B cell (primary cell): ENCODE measurements at regions not wholly inside any gene's neighbourhood (a gene's known extent, or its start where the extent isn't known, plus 50 kb on each side); places are given as distances from the start of the nearest gene placed in this dataset.

Experiments used
- ATAC-seq: fragments of 200-7000 bp; cut with Tn5 transposase; one replicate; pipeline ENCODE4 v1.10.0; 2021; ENCODE audit warnings: low read depth, mild to moderate bottlenecking, moderate number of reproducible peaks, moderate library complexity
- CTCF ChIA-PET: fragments of 350-600 bp; sonication (Branson Sonifier 250); formaldehyde crosslinking; loops from one replicate; lab custom pipeline; 2021; ENCODE audit warnings: antibody characterized with exemption, inconsistent platforms; lab: Charles Lee
- POLR2A ChIA-PET: fragments of 350-600 bp; sonication (Branson Sonifier 250); formaldehyde crosslinking; loops from one replicate; lab custom pipeline; 2021; ENCODE audit warnings: antibody characterized with exemption; lab: Charles Lee
- DNase-seq: peaks from one replicate; pipeline ENCODE4 v3.0.0; 2013
- H2AFZ ChIP-seq: 2 replicates; pipeline ENCODE4 v1.6.1; 2012; ENCODE audit warnings: mild to moderate bottlenecking, low read depth, low read length; ENCODE audit not compliant: insufficient read depth, poor library complexity, severe bottlenecking
- H3K27ac ChIP-seq, 2 donors: 1 replicate in 1 of 2; 2 replicates in 1 of 2; pipeline ENCODE4 v1.5.1; 2012 to 2013; ENCODE audit warnings: low read length in 2 of 2, mild to moderate bottlenecking in 2 of 2, moderate library complexity in 1 of 2
- H3K27me3 ChIP-seq, 4 experiments: fragments of 200-600 bp in 1 of 4; sonication (generic) in 1 of 4; replicated peaks in 1 of 4; 1 replicate in 2 of 4; 2 replicates in 2 of 4; pipeline versions ENCODE4 v1.6.1 to v1.7.0; 2013 to 2016; ENCODE audit warnings: low read length in 3 of 4, mild to moderate bottlenecking in 2 of 4, mixed read lengths in 1 of 4, moderate library complexity in 1 of 4; ENCODE audit not compliant: insufficient read depth in 4 of 4, control insufficient read depth in 3 of 4; ENCODE audit errors: control extremely low read depth in 1 of 4
- H3K36me3 ChIP-seq, 2 experiments: replicated peaks in 1 of 2; 1 replicate in 1 of 2; 2 replicates in 1 of 2; pipeline versions ENCODE4 v1.6.1 to v1.7.1; 2013; ENCODE audit warnings: low read length in 1 of 2; ENCODE audit not compliant: insufficient read depth in 2 of 2, control insufficient read depth in 1 of 2; ENCODE audit errors: control extremely low read depth in 1 of 2, extremely low read depth in 1 of 2
- H3K4me1 ChIP-seq, 2 donors: fragments of 200-600 bp in 1 of 2; sonication (generic) in 1 of 2; 1 replicate in 1 of 2; 2 replicates in 1 of 2; pipeline versions ENCODE4 v1.5.1 to v1.6.1; 2013 to 2017; ENCODE audit warnings: low read length in 2 of 2; ENCODE audit not compliant: control insufficient read depth in 2 of 2, insufficient read depth in 2 of 2
- H3K4me2 ChIP-seq: replicated peaks from 2 replicates; pipeline ENCODE3; 2012; ENCODE audit warnings: mild to moderate bottlenecking, low read depth, low read length; ENCODE audit not compliant: poor library complexity, severe bottlenecking
- H3K4me3 ChIP-seq, 5 experiments: fragments of 200-600 bp in 1 of 5; sonication (generic) in 1 of 5; 1 replicate in 3 of 5; 2 replicates in 2 of 5; pipeline versions ENCODE4 v1.5.1 to v1.7.0; 2011 to 2016; ENCODE audit warnings: low read length in 4 of 5, mild to moderate bottlenecking in 4 of 5, low read depth in 2 of 5, control low read depth in 1 of 5, moderate library complexity in 1 of 5; ENCODE audit not compliant: insufficient read depth in 1 of 5; ENCODE audit errors: control extremely low read depth in 1 of 5, extremely low read depth in 1 of 5
- H3K79me2 ChIP-seq: fragments of 200-600 bp; sonication (generic); one replicate; pipeline ENCODE4 v1.6.0; 2016; ENCODE audit warnings: low read length; ENCODE audit not compliant: control insufficient read depth, insufficient read depth
- H3K9ac ChIP-seq: fragments of 200-600 bp; sonication (generic); 2 replicates; pipeline ENCODE4 v1.6.1; 2017; ENCODE audit warnings: mild to moderate bottlenecking, low read length, moderate library complexity
- H3K9me3 ChIP-seq, 3 donors: one replicate each; pipeline versions ENCODE4 v1.6.1 to v1.7.1; 2013; ENCODE audit warnings: low read length in 2 of 3; ENCODE audit not compliant: control insufficient read depth in 2 of 3, insufficient read depth in 1 of 3; ENCODE audit errors: control extremely low read depth in 1 of 3
- H4K20me1 ChIP-seq: 2 replicates; pipeline ENCODE4 v1.6.0; 2012; ENCODE audit warnings: mild to moderate bottlenecking, low read length; ENCODE audit not compliant: insufficient read depth, control insufficient read depth, poor library complexity, severe bottlenecking
- H3K27ac Mint-ChIP-seq: one replicate; pipeline ENCODE4 v1.8.0; 2021; ENCODE audit warnings: mixed read lengths
- H3K27me3 Mint-ChIP-seq: one replicate; pipeline ENCODE4 v1.8.0; 2021; ENCODE audit warnings: mixed read lengths
- H3K4me1 Mint-ChIP-seq: one replicate; pipeline ENCODE4 v1.8.0; 2021; ENCODE audit warnings: mixed read lengths
- H3K4me3 Mint-ChIP-seq: one replicate; pipeline ENCODE4 v1.8.0; 2021; ENCODE audit warnings: mixed read lengths
- H3K9me3 Mint-ChIP-seq: one replicate; pipeline ENCODE4 v1.8.0; 2022; ENCODE audit warnings: mixed read lengths; ENCODE audit not compliant: insufficient read depth
- EZH2 ChIP-seq: IDR thresholded peaks from 2 replicates; pipeline ENCODE4 v1.6.1; 2012; ENCODE audit warnings: borderline replicate concordance, low read depth, mild to moderate bottlenecking, moderate library complexity, low read length; ENCODE audit not compliant: insufficient read depth, poor library complexity, severe bottlenecking
- WGBS: methylation state at CpG from one replicate; pipeline ENCODE4 v1.1.5; 2013; ENCODE audit warnings: missing lambda C conversion rate; ENCODE audit not compliant: insufficient coverage; 5-methylcytosine and 5-hydroxymethylcytosine counted together
- intact Hi-C: fragments of 100-400 bp; cut with micrococcal nuclease; formaldehyde crosslinking; loops from one replicate; pipeline ENCODE4 v1.10.0; 2022
- TF ChIP-seq, protein P1 (sequence below): fragments of 200-600 bp; IDR thresholded peaks from one replicate; pipeline ENCODE4 v1.8.0; 2022; ENCODE audit warnings: antibody characterized with exemption, mild to moderate bottlenecking

DNA sequence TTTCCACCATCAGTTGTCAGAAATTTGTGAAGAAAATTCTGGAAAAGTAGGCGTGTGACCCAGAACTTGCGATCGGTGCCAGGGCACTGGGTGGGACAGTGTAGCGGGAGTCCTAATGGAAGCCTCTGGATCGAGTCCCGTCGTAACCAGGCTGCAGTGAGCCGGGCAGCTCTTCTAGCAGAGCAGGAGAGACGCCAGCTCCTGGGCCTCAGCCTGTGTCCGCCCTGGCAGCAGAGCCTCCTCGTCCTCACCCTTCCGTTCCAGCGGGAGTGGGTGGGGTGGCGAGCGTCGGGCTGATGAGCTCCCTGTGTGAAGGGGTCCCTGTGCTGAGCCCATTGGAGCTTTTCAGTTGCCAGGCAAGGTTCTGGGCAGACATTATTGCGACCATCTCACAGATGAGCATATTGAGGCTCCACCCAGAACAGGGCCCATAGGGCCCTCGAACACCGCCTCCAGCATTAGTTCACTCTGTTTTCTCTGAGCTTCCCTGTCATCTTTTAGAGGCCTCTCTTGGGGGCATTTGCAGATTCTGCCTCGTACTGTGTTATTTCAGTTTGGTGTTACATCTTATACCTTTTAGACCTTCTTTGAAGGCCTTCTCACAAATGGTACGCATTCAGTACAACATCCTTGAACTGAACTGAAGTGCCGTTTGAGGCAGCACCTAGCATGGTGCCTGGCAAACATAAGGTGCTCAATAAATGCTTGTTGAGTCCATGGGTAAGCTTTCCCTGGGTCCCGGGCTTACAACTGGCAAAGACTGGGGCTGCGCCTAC lies 207.1 kb upstream of the CIBAR2 start:
- peaks cover 0 to 8% (median 0%) of the 10 kb centered on the region in 3 donors for H3K9me3 ChIP-seq
- no peaks in the 10 kb centered on the region for H3K27me3 Mint-ChIP-seq
- no peaks in the 10 kb centered on the region for H3K36me3 ChIP-seq
- TF ChIP-seq EZH2, result no peak
- TF ChIP-seq, protein P1, sequence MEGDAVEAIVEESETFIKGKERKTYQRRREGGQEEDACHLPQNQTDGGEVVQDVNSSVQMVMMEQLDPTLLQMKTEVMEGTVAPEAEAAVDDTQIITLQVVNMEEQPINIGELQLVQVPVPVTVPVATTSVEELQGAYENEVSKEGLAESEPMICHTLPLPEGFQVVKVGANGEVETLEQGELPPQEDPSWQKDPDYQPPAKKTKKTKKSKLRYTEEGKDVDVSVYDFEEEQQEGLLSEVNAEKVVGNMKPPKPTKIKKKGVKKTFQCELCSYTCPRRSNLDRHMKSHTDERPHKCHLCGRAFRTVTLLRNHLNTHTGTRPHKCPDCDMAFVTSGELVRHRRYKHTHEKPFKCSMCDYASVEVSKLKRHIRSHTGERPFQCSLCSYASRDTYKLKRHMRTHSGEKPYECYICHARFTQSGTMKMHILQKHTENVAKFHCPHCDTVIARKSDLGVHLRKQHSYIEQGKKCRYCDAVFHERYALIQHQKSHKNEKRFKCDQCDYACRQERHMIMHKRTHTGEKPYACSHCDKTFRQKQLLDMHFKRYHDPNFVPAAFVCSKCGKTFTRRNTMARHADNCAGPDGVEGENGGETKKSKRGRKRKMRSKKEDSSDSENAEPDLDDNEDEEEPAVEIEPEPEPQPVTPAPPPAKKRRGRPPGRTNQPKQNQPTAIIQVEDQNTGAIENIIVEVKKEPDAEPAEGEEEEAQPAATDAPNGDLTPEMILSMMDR, result no peak
- H3K4me3 ChIP-seq, result no peak overlapping the region
- H4K20me1 ChIP-seq, result no peaks in the 10 kb centered on the region
- ATAC-seq (no peak), DNase-seq (no peak)
- no peak overlapping the region for H3K4me2 ChIP-seq
- no peak overlapping the region for H3K4me3 Mint-ChIP-seq
- H3K27ac ChIP-seq, result no peak overlapping the region
- POLR2A ChIA-PET, result no interaction called here
- 97% methylated on average over 21 of the region's 24 CpGs for WGBS
- no peaks in the 10 kb centered on the region for H3K79me2 ChIP-seq
- H3K9me3 Mint-ChIP-seq, result no peaks in the 10 kb centered on the region
- no peak overlapping the region for H3K9ac ChIP-seq
- intact Hi-C loops, result no loop called here
- H3K27me3 ChIP-seq, result no peaks in the 10 kb centered on the region
- H3K4me1 ChIP-seq, result peaks cover 2 to 3% of the 10 kb centered on the region in 2 donors
- no peak overlapping the region for H3K27ac Mint-ChIP-seq
- H2AFZ ChIP-seq, result no peak overlapping the region
- CTCF ChIA-PET, result interaction anchor here (0.5 to 1.1 kb wide), 3 partner anchors 10 to 1960 kb away, joined by 3 to 4 read pairs (median 3); no protein-coding TSS in a partner anchor
- H3K4me1 Mint-ChIP-seq, result peaks cover 5% of the 10 kb centered on the region

DNA sequence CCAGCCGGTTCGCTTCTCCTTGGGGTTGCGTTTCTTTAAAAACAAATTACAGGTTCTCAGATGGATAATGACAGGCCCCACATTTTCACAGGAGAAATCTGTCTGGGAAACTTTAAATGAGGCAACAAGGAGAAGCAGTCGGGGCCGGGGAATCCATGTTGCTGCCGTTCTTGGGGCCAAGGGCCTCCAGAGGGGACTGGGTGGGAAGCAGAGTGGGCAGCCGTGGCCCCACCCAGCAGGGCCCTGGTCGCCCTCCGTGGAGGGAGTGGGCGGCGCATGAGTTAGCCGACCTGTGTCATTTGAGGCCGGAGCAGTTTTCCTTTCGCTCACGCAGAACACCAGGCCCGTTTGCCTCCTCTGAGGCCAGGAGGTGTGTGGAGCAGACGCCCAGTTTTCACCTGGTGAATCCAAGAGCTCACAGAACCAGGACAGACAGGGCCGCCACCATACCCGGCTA lies 207.7 kb upstream of the CIBAR2 start:
- H3K9me3 Mint-ChIP-seq, result no peaks in the 10 kb centered on the region
- Histone ChIP-seq H4K20me1 (no peaks in the 10 kb centered on the region), H3K27me3 (no peaks in the 10 kb centered on the region), H3K79me2 (no peaks in the 10 kb centered on the region), H3K36me3 (no peaks in the 10 kb centered on the region), H3K4me1 (no peaks in the 10 kb centered on the region), H3K27ac (no peak overlapping the region), H2AFZ (no peak overlapping the region), H3K9ac (no peak overlapping the region), H3K9me3 (peaks cover 0 to 8% (median 0%) of the 10 kb centered on the region in 3 donors), H3K4me2 (no peak overlapping the region), H3K4me3 (no peak overlapping the region)
- CTCF ChIA-PET, result interaction anchor here (0.7 kb wide), 1 partner anchor 11 kb away, joined by 4 read pairs; no protein-coding TSS in a partner anchor
- no peak for DNase-seq
- WGBS, result 92% methylated on average over 19 of the region's 19 CpGs
- H3K4me3 Mint-ChIP-seq, result no peak overlapping the region
- TF ChIP-seq EZH2, result no peak
- TF ChIP-seq, protein P1, result no peak
- ATAC-seq, result no peak
- no peak overlapping the region for H3K27ac Mint-ChIP-seq
- H3K27me3 Mint-ChIP-seq, result no peaks in the 10 kb centered on the region
- intact Hi-C loops, result no loop called here
- peaks cover 2% of the 10 kb centered on the region for H3K4me1 Mint-ChIP-seq
- POLR2A ChIA-PET, result no interaction called here
